Gastroesophageal sphincter (tissue), 3 donors: ENCODE measurements at regions not wholly inside any gene's neighbourhood (a gene's known extent, or its start where the extent isn't known, plus 50 kb on each side); places are given as distances from the start of the nearest gene placed in this dataset.

Experiments used
- POLR2A ChIP-seq, 2 donors: fragments of 450-650 bp; IDR thresholded peaks; one replicate each; pipeline ENCODE4 v1.6.1; 2017; ENCODE audit warnings: antibody characterized with exemption in 2 of 2, mild to moderate bottlenecking in 2 of 2, moderate library complexity in 1 of 2
- TF ChIP-seq, protein P1 (sequence below), 4 experiments: fragments of 200-600 bp in 2 of 4; fragments of 450-650 bp in 2 of 4; sonication (generic) in 1 of 4; IDR thresholded peaks; one replicate each; pipeline ENCODE4 v1.5.1; 2017 to 2019; ENCODE audit warnings: antibody characterized with exemption in 4 of 4, mild to moderate bottlenecking in 2 of 4, moderate library complexity in 2 of 4

GRCh38 chr2:37589298-37589697 lies 82.1 kb downstream of the CDC42EP3 start:
- TF ChIP-seq, protein P1, sequence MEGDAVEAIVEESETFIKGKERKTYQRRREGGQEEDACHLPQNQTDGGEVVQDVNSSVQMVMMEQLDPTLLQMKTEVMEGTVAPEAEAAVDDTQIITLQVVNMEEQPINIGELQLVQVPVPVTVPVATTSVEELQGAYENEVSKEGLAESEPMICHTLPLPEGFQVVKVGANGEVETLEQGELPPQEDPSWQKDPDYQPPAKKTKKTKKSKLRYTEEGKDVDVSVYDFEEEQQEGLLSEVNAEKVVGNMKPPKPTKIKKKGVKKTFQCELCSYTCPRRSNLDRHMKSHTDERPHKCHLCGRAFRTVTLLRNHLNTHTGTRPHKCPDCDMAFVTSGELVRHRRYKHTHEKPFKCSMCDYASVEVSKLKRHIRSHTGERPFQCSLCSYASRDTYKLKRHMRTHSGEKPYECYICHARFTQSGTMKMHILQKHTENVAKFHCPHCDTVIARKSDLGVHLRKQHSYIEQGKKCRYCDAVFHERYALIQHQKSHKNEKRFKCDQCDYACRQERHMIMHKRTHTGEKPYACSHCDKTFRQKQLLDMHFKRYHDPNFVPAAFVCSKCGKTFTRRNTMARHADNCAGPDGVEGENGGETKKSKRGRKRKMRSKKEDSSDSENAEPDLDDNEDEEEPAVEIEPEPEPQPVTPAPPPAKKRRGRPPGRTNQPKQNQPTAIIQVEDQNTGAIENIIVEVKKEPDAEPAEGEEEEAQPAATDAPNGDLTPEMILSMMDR (IDR thresholded peaks at IDR 0.05) = no peak
- no peak for TF ChIP-seq POLR2A (IDR thresholded peaks at IDR 0.05)
